ENCODE measurements at regions not wholly inside any gene's neighbourhood (a gene's known extent, or its start where the extent isn't known, plus 50 kb on each side); places are given as distances from the start of the nearest gene placed in this dataset.

DNA sequence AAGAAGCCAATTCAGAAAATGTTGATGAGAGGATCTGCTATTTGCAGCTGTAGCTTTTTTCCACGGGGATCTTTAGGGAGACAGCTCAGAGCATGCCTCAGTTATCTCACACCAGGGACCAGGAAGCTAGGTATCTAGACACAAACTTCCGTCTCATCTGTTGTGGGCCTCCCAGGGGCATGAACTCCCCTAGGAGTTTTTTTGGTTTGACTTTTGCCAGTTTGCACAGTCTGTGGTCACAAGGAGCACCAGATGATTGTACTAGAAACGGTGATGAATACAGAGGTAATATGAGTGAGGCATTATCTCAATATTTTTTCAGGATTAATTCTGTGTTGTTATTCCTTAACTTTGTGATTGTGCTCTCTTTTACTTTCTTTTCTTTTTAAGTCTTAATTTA is 533.2 kb upstream of the SEMA6A start:
- intact Hi-C loops (cut with DNase I) = no loop called here
- DNase-seq (ENCODE audit: missing footprints) (no peak), ATAC-seq (no peak)

DNA sequence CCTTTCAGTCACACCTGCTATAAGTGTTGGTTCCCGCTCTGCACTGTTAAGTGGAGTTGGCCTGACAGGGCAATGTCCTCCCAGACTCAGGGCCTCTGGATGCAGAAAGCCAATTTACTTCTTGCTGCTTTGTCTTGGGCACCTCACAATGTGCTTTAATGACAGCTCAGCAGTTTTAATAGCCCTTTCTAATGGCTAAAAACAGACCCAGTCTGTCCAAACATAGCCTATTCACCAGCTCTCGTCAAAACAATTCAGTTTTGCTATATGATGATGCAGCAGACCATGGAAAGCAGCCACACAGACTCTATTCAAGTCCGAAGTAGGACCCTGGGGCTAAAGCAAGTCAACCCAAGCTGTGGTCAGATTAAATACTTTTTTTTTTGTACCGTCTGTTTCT is 529.1 kb upstream of the SEMA6A start:
- ATAC-seq = no peak
- intact Hi-C loops (cut with DNase I) = no loop called here
- DNase-seq (ENCODE audit: missing footprints) = no peak

GRCh38 chr5:117102591-117102990 is 528.0 kb upstream of the SEMA6A start:
- DNase-seq (ENCODE audit: missing footprints) (no peak), ATAC-seq (no peak)
- intact Hi-C loops (cut with DNase I) = no loop called here

- DNase-seq (ENCODE audit: missing footprints) (no peak), ATAC-seq (no peak)
- intact Hi-C loops (cut with DNase I) = no loop called here
Measured at GRCh38 chr5:117100176-117100575, 525.6 kb upstream of the SEMA6A start.

GRCh38 chr5:117098094-117098493 is 523.5 kb upstream of the SEMA6A start:
- ATAC-seq (no peak), DNase-seq (ENCODE audit: missing footprints) (no peak)
- intact Hi-C loops (cut with DNase I) = no loop called here

DNA sequence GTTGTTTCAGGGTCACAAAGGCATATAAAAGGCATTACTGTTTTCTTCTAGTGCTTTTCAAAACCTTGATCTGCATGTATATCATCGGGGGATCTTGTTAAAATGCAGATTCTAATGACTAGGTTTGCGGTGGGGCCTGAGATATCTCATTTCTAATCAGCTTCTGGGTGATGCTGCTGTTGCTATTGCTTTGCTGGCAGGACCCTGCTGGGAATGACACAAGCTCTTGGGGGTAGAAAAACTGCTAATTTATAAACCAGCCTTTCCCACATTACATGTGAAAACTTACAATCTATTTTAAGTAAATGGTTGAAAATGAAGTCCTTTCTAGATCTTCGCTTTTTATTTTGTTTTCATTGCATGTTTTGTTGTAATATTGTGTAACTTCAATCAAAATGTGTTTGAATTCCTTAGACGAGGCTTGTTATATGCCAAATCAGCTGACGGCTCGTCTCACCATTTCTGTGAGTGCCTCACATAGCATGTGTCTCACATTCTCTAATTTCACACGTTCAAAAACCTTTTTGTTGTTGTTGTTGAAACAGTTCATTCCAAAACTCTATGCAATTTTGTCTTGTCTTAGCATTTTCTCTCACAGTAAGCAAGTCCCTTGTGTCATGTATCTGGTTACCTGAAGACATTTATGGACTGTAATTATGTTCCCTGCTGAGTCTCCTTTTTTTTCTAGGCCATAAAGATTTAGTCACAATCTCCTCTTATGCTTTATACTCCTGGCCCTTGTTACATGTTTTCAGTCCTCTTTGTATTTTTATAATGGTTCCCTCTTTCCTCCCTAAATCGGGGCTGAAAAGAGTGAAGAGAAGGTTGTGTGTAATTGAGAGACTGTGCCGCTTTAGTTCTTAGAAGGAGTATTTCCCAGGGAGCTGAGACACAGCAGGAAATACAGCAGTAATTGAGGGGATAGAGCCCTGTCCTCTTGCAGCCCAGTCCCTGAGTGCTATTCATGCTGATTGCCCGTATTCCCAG is 521.0 kb upstream of the SEMA6A start:
- ATAC-seq = no peak
- no peak for DNase-seq (ENCODE audit: missing footprints)
- intact Hi-C loops (cut with DNase I) = no loop called here

DNA sequence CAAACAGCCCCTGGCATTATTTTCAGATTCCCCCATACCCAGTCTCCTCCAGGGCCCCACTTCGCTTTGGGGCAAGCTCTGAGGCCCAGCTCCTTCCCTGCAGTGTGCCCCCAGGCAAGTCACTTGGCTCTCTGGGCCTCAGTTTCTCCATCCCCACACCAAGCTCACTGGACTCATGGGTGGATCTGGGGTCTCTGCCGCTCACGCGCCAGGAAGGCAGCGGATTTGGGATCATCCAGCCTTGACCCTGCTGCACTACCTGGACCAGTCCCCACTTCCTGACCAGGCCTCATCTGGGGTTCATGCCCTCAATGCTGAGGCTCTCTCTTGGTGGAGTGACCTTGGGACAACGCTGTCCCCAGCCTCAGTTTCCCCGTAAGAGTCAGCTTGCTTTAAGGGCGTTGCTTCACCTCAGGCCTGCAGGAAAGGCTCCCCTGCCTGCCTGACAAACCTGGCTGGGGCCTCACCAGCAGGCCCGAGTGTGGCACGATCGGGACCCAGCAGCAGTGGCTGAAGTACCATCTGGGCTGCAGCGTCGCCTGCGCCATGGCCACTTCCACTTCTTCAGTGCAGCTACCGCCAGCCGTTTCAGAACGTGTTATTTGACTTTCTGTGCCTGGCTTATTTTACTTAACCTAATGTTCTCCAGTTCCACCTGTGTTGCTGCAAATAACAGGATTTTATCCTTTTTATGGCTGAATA is 519.6 kb upstream of the SEMA6A start:
- no peak for DNase-seq (ENCODE audit: missing footprints)
- intact Hi-C loops (cut with DNase I) = no loop called here
- ATAC-seq = no peak

DNA sequence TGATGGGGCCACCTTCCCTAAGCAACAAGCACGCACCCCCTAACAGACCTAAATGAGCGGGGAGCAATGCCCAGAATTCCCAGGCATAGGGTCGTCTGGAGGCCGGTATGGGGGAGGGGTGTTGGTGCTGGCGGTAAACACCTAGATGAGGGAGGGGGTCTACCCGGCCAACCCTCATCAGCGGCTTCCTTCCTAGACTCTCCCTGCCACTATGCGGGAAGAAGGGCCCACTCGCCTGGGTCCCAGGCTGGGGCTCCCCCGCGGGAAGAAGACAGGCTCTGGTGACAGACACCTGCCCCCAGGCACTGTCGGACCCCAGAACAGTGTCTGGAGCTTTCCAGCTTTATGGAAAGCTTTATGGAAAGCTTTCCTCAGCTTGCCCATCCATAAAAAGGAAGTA is 519.0 kb upstream of the SEMA6A start:
- ATAC-seq (no peak), DNase-seq (ENCODE audit: missing footprints) (no peak)
- intact Hi-C loops (cut with DNase I) = no loop called here

DNA sequence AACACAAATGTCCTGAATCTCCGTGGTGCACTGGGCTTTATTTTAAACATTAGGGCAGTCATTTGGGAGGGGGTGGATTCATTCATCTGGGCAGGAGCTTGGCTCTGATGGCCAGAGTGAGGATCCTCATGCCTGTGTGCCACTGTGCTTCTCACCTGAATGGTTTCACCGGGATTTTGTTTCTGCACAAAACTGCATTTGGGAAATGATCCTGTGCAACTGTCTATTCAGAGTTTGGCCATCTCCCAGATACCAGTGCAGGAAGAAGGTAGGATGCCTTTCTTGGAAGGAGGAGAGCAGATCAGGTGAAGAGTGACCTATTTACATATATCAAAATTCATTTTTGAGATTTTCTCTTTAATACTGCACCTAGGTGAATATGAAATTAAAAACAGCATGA is 514.4 kb upstream of the SEMA6A start:
- no peak for ATAC-seq

GRCh38 chr5:117088176-117088575 is 513.6 kb upstream of the SEMA6A start:
- no peak for DNase-seq (ENCODE audit: missing footprints)
- no peak for ATAC-seq
- intact Hi-C loops (cut with DNase I) = no loop called here

More for the DNA sequence above, 514.4 kb upstream of the SEMA6A start:
- DNase-seq (ENCODE audit: missing footprints) = no peak
- intact Hi-C loops (cut with DNase I) = no loop called here

DNA sequence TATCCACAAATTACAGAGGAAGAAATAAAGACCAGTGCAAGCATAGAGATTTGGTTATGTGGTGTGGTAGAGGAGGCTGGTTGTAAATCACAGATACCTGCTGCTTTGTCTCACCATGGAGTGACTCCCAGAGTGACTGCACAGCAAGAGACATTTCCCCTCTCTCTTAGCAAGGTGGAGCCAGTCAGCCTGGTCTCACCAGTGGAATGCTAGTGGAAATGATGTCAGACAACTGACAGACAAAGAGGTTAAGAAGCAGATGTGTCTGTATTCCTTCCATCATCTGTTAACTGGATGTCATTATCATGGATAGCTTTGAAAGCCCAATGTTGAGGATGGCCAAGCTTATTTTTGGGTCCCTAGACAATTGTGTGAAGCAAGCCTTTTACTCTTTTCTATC is 509.4 kb upstream of the SEMA6A start:
- intact Hi-C loops (cut with DNase I) = no loop called here
- no peak for ATAC-seq
- no peak for DNase-seq (ENCODE audit: missing footprints)

DNA sequence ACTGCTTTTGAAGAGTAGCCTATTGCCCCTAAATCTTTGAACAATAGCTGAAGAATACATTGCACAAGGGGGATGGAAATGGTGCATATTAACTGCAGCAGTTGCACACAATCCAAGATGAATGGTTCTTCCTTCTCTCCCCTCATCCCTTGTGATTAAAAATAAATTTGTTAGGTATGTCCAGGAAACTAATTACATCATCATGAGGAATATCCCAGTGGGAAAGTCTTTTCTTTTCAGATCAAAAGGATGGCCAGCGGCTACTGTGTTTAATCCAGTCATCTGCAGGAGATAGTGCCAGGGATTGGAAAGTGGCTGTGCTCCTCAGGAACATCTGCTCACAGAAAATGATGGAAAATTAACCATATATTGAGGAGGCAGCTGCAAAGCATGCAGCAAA is 508.4 kb upstream of the SEMA6A start:
- ATAC-seq = no peak
- intact Hi-C loops (cut with DNase I) = no loop called here
- no peak for DNase-seq (ENCODE audit: missing footprints)

DNA sequence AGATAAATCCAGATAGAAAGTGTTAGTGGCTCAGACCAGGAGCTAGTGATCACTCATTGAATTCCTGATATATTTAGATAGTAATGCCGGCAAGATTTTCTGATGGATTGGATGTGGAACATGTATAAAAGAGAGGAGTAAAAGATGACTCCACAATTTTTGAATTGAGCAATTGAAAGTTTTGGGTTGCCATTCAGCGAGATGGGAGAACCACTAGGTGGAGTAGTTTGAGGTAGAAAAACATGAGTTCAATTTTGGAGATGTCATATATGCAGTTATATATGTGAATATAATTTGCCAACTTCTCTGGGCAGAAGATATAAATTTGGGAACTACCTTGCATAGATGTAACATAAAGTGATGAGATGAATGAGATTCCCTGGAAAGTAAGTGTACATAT is 502.5 kb upstream of the SEMA6A start:
- intact Hi-C loops (cut with DNase I) = no loop called here
- DNase-seq (ENCODE audit: missing footprints) (no peak), ATAC-seq (no peak)

DNA sequence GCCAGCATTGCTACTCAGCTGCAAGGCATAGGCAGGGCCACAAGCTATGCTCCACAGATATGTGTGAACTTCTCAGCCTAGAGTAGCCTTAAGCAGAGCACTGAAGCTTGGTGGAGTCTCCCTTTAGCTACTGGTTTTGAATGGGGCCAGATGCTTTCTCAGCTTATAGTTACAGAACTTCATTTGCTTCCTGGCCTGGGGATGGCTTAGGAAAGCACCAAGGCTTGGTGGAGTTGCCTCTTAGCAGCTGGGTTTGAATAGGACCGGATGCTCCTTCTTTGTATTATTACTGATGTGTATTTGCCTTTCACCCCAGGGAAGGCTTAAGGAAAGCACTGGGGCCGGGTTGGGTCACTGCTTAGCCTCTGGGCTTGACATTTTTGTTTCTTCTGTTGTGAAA is 497.8 kb upstream of the SEMA6A start:
- DNase-seq (ENCODE audit: missing footprints) (no peak), ATAC-seq (no peak)
- intact Hi-C loops (cut with DNase I) = no loop called here

DNA sequence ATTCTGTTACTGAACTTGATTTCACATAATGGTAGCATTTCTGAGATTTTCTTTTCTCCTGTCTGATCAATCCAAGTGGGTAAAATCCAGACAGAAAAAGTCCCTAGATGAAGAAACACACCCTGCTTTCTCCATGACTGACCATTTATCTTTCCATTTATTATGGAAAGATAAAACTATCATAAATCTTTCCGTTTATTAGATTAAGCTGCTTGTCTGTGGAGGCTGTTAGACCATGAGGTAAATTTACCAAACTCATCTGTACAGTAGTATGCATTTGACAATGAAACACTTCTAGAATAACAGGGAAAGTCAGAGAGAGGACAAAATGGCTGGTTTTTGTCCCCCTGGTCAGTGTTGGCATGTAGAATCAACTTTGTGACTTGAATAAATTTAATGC is 491.2 kb upstream of the SEMA6A start:
- intact Hi-C loops (cut with DNase I) = no loop called here
- DNase-seq (ENCODE audit: missing footprints) = no peak
- ATAC-seq = no peak

DNA sequence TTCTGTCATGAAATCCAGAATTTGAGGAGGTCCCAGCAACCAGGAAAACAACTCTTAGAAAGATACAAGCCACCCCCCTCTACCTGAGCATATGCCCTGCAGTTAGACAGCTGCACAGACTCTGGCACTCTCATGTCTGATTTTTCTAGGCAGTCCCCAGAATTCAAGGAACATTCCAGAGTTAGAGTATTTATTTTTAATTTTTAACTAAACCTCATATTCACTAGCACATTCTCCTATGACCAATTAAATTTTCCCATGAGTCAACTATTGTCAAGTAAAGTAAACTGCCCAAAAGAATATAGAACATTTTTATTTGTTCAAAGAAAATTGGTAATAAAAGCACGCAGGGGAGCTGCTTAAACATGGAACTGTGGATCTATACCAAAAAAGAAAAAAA is 490.5 kb upstream of the SEMA6A start:
- DNase-seq (ENCODE audit: missing footprints) (no peak), ATAC-seq (no peak)
- intact Hi-C loops (cut with DNase I) = no loop called here

DNA sequence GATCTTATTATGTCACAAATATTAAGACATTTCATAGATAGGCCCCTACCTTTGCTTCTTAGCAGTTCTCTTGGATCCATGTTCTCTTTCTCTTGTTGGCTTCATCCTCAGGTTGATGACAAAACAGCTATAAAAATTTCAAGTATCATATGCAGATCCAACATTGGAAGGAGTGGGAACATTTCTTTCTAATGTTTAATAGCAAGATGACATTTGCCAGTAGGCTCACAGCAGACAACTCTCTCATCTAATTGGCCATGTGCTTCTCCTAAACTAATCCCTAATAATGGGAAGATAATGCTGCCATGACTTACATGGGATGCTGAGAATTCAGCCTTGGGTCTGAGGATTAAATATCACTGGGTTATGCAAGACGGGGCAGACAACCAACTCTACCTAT is 485.5 kb upstream of the SEMA6A start:
- intact Hi-C loops (cut with DNase I) = no loop called here
- DNase-seq (ENCODE audit: missing footprints) (no peak), ATAC-seq (no peak)

DNA sequence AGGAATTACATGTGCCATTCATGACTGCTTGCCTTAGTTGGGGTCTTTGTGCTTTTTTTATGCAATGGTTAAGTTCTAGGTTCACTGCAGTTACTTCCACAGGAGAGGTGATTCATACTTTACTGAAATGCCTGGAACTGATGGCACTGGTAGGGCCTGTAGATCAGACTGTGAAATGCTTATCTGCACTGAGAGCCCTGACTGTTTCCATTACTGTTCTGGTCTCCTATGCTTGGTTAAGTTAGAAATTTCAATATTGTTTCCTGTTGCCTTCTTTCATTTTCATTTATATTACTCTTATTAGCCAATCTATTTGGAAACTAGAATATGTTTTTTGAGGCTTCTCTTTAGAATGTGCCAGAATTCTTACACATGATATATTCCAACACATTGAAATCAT is 484.1 kb upstream of the SEMA6A start:
- no peak for ATAC-seq
- intact Hi-C loops (cut with DNase I) = no loop called here
- DNase-seq (ENCODE audit: missing footprints) = no peak

DNA sequence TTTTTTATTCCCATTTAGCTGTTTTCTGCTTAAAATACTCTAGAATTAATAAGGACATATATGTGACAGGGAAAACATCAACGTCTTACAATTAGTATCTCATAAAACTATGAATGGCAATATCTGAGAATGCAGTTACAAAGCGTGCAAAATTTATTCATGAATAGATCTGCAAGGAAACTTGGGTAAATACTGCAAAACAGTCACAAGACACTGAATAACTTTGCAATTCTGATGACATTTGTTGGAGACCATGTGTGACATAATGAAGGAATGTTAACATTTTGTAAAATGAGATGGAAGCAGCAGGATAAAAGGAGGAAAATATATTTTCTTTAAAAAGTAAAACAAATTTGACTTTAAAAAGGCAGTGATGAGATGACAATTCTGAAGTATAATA is 480.9 kb upstream of the SEMA6A start:
- intact Hi-C loops (cut with DNase I) = no loop called here
- no peak for DNase-seq (ENCODE audit: missing footprints)
- ATAC-seq = no peak

- ATAC-seq = no peak
Measured at GRCh38 chr5:117054911-117055310, 480.3 kb upstream of the SEMA6A start.

More at GRCh38 chr5:117054911-117055310, 480.3 kb upstream of the SEMA6A start:
- no peak for DNase-seq (ENCODE audit: missing footprints)
- intact Hi-C loops (cut with DNase I) = no loop called here
